Gastrocnemius medialis (tissue), 4 donors: ENCODE measurements at regions not wholly inside any gene's neighbourhood (a gene's known extent, or its start where the extent isn't known, plus 50 kb on each side); places are given as distances from the start of the nearest gene placed in this dataset.

Source experiments
- ATAC-seq, 2 donors: fragments of 150-250 bp; one replicate each; pipeline ENCODE4 v1.9.1; 2016
- DNase-seq, 2 donors: peaks; one replicate each; pipeline ENCODE4 v3.0.0-alpha.2; 2019
- H3K27ac ChIP-seq, 4 donors: fragments of 200-600 bp; sonication (generic); 1 replicate in 1 of 4; 2 replicates in 3 of 4; pipeline ENCODE4 v1.5.1; 2016 to 2018; ENCODE audit warnings: mild to moderate bottlenecking in 2 of 4, moderate library complexity in 1 of 4
- H3K27me3 ChIP-seq, 3 donors: fragments of 200-600 bp; sonication (generic) in 2 of 3; 1 replicate in 1 of 3; 2 replicates in 2 of 3; pipeline versions ENCODE4 v1.5.1 to v1.6.0; 2016 to 2019; ENCODE audit warnings: mild to moderate bottlenecking in 1 of 3, moderate library complexity in 1 of 3
- H3K36me3 ChIP-seq, 2 donors: fragments of 200-600 bp; sonication (generic) in 1 of 2; one replicate each; pipeline ENCODE4 v1.5.1; 2017 to 2018
- H3K4me1 ChIP-seq, 2 donors: fragments of 200-600 bp; sonication (generic) in 1 of 2; one replicate each; pipeline ENCODE4 v1.5.1; 2016 to 2017; ENCODE audit warnings: mild to moderate bottlenecking in 2 of 2
- H3K4me3 ChIP-seq, 4 donors: fragments of 200-600 bp; sonication (generic) in 3 of 4; 1 replicate in 1 of 4; 2 replicates in 3 of 4; pipeline ENCODE4 v1.5.1; 2016 to 2019; ENCODE audit warnings: mild to moderate bottlenecking in 2 of 4
- H3K9me3 ChIP-seq, 3 donors: fragments of 200-600 bp; sonication (generic) in 2 of 3; 1 replicate in 1 of 3; 2 replicates in 2 of 3; pipeline ENCODE4 v1.5.1; 2016 to 2019
- POLR2A ChIP-seq, 2 donors: fragments of 450-650 bp; IDR thresholded peaks; one replicate each; pipeline ENCODE4 v1.6.1; 2017; ENCODE audit warnings: antibody characterized with exemption in 2 of 2, mild to moderate bottlenecking in 2 of 2, moderate library complexity in 2 of 2
- in situ Hi-C, 4 donors: fragments of 200-750 bp; cut with MboI; loops; one replicate each; pipeline versions ENCODE4 v1.15.0 to v1.8.0; 2017; ENCODE audit warnings: low sequenced_read_pairs in 4 of 4
- intact Hi-C: fragments of 100-400 bp; cut with DNase I; formaldehyde crosslinking; loops from one replicate; pipeline ENCODE4 v1.15.1; 2023; ENCODE audit warnings: low total_unique reads
- TF ChIP-seq, protein P1 (sequence below), 5 experiments: fragments of 450-650 bp in 3 of 5; fragments of 200-600 bp in 2 of 5; sonication (generic) in 2 of 5; IDR thresholded peaks in 4 of 5; conservative IDR thresholded peaks in 1 of 5; 1 replicate in 4 of 5; 2 replicates in 1 of 5; pipeline ENCODE4 v1.5.1; 2016 to 2019; ENCODE audit warnings: antibody characterized with exemption in 5 of 5, mild to moderate bottlenecking in 3 of 5, moderate library complexity in 3 of 5

- in situ Hi-C loops = loop anchor here in 2 of 4 donors (10.0 kb wide), 2 partner anchors 206 to 224 kb away; partner anchors contain the start of gene FOXO1 (in 1 of the 2)
- ATAC-seq = peak; percentile 91 to 92
These were observed 225.2 kb downstream of the FOXO1 start for GRCh38 chr13:40440990-40441820.

DNA sequence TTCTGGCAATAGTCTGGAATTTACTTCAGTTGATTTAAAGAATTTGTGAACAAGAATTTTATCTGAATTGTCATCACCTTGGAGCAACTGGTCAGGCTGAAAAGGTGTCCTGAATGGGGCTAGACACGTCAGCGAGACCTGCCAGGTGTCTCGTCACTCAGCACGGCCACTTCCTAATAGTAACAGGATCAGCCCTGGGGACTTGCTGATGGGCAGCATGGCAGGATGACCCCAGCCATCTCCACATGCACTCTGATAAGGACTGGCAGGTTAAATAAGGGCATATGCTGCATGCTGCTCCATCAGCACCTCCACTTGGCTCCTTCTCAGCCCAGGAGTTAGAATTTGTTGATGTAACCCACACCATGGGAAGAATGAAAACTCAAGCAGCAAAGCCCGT, 224.2 kb downstream of the FOXO1 start:
- Histone ChIP-seq H3K9me3 (no peaks in the 10 kb centered on the region), H3K4me3 (no peak overlapping the region), H3K36me3 (no peaks in the 10 kb centered on the region), H3K4me1 (peaks cover 55 to 58% of the 10 kb centered on the region in 2 donors), H3K27ac (peak overlapping the region; percentile 72 to 79 (median 76)), H3K27me3 (no peaks in the 10 kb centered on the region)
- DNase-seq = no peak
- TF ChIP-seq, protein P1, sequence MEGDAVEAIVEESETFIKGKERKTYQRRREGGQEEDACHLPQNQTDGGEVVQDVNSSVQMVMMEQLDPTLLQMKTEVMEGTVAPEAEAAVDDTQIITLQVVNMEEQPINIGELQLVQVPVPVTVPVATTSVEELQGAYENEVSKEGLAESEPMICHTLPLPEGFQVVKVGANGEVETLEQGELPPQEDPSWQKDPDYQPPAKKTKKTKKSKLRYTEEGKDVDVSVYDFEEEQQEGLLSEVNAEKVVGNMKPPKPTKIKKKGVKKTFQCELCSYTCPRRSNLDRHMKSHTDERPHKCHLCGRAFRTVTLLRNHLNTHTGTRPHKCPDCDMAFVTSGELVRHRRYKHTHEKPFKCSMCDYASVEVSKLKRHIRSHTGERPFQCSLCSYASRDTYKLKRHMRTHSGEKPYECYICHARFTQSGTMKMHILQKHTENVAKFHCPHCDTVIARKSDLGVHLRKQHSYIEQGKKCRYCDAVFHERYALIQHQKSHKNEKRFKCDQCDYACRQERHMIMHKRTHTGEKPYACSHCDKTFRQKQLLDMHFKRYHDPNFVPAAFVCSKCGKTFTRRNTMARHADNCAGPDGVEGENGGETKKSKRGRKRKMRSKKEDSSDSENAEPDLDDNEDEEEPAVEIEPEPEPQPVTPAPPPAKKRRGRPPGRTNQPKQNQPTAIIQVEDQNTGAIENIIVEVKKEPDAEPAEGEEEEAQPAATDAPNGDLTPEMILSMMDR (IDR thresholded peaks at IDR 0.05 in 4 of 5, conservative IDR thresholded peaks at IDR 0.05 in 1 of 5) = no peak
- TF ChIP-seq POLR2A (IDR thresholded peaks at IDR 0.05) = no peak
- in situ Hi-C loops = loop anchor here in 2 of 4 donors (10.0 kb wide), 2 partner anchors 207 to 223 kb away; partner anchors contain the start of gene FOXO1 (in 1 of the 2)
- no peak for ATAC-seq
- intact Hi-C loops = no loop called here

More at GRCh38 chr13:40440990-40441820, 225.2 kb downstream of the FOXO1 start:
- Histone ChIP-seq H3K9me3 (no peaks in the 10 kb centered on the region), H3K36me3 (no peaks in the 10 kb centered on the region), H3K27me3 (no peaks in the 10 kb centered on the region), H3K27ac (peak overlapping the region; percentile 72 to 79 (median 76)), H3K4me3 (peak overlapping the region in 1 of 4 donors; percentile 9), H3K4me1 (peaks cover 58% of the 10 kb centered on the region in 2 donors)
- TF ChIP-seq, protein P1 (IDR thresholded peaks at IDR 0.05 in 4 of 5, conservative IDR thresholded peaks at IDR 0.05 in 1 of 5) = no peak
- no peak for TF ChIP-seq POLR2A (IDR thresholded peaks at IDR 0.05)
- DNase-seq = peak; percentile 91 to 97
- intact Hi-C loops = loop anchor here (1.0 kb wide), 1 partner anchor 223 kb away; no protein-coding TSS in a partner anchor

GRCh38 chr13:40442826-40443225, 223.6 kb downstream of the FOXO1 start:
- no peak overlapping the region for H3K27ac ChIP-seq
- H3K9me3 ChIP-seq = no peaks in the 10 kb centered on the region
- DNase-seq = no peak
- no peaks in the 10 kb centered on the region for H3K27me3 ChIP-seq
- peaks cover 55 to 58% of the 10 kb centered on the region in 2 donors for H3K4me1 ChIP-seq
- TF ChIP-seq POLR2A (IDR thresholded peaks at IDR 0.05) = no peak
- TF ChIP-seq, protein P1 (IDR thresholded peaks at IDR 0.05 in 4 of 5, conservative IDR thresholded peaks at IDR 0.05 in 1 of 5) = no peak
- H3K4me3 ChIP-seq = no peak overlapping the region
- H3K36me3 ChIP-seq = no peaks in the 10 kb centered on the region
- ATAC-seq = no peak
- intact Hi-C loops = no loop called here
- in situ Hi-C loops = loop anchor here in 2 of 4 donors (10.0 kb wide), 2 partner anchors 208 to 222 kb away; partner anchors contain the start of gene FOXO1 (in 1 of the 2)

DNA sequence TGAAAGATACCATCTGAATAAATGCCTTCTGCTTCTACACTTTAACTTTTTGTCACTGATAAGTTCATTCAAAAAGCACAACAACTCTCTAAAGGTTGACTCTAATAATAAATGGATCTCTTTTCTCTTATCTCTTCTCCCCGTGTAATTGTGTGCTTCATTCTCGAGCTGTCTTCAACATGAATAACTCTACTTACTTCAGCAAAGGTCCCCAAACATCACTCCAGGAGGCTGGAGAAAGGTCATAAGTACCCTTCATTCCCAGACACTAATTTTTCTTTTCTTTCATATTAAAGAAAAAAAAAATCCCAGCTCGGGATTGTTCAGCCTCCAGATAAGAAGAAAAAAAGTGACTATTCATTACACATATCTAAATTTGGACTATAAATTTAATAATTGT, 222.2 kb downstream of the FOXO1 start:
- Histone ChIP-seq H3K27me3 (no peaks in the 10 kb centered on the region), H3K27ac (no peak overlapping the region), H3K9me3 (no peaks in the 10 kb centered on the region), H3K36me3 (no peaks in the 10 kb centered on the region), H3K4me3 (no peak overlapping the region), H3K4me1 (peaks cover 43 to 47% of the 10 kb centered on the region in 2 donors)
- in situ Hi-C loops (loop anchor here in 2 of 4 donors (10.0 kb wide), 2 partner anchors 209 to 221 kb away; partner anchors contain the start of gene FOXO1 (in 1 of the 2)), intact Hi-C loops (no loop called here)
- no peak for TF ChIP-seq POLR2A (IDR thresholded peaks at IDR 0.05)
- TF ChIP-seq, protein P1 (IDR thresholded peaks at IDR 0.05 in 4 of 5, conservative IDR thresholded peaks at IDR 0.05 in 1 of 5) = no peak
- DNase-seq (no peak), ATAC-seq (no peak)
